C1 segment of cervical spinal cord (tissue), 14 donors: ENCODE measurements at regions not wholly inside any gene's neighbourhood (a gene's known extent, or its start where the extent isn't known, plus 50 kb on each side); places are given as distances from the start of the nearest gene placed in this dataset.
A peak's percentile ranks its signal among the peaks of the same experiment; 100 is the strongest.

Experiments used
- DNase-seq, 14 donors: peaks; one replicate each; lab custom pipeline; 2025; lab: John Stamatoyannopoulos, UW

GRCh38 chr12:41981758-41982157 is 162.9 kb downstream of the GXYLT1 start:
- no peak for DNase-seq

- DNase-seq = no peak
Observed at GRCh38 chr12:41981013-41981412, 163.7 kb downstream of the GXYLT1 start.

DNA sequence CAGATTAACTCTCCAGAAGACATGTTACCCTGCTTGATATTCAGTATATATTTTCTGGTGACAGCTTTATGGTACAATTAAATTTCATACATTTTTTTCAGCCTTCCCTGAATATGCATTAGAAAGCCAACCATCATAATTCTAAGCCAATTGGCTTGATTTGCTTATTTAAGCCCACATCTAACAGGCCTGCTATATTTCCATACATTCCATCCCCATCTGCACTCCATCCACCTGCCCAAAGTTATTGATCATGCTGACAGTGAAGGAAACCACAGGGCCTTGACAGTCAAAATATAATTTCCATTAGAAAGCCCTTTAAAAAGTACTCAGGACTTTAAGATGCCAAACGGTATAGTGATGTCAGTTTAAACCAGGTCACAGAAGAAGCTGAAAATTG is 164.3 kb downstream of the GXYLT1 start:
- DNase-seq = no peak

DNA sequence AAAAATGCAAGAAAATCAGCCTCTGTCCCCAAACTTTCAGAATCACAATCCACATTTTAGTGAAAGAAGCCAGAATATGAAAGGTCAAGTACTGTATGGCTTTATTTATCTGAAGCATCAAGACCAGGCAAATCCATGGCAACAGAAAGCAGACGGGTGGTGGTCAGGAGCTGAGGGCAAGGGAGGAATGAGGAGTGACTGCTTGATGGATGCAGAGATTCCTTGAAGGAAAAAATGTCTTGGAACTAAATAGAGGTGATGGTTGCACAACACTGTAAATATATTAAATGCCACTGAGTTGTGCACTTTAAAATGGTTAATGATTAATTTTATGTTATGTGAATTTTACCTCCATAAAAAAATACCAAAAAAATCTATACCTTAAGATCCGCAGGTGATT is 165.1 kb downstream of the GXYLT1 start:
- no peak for DNase-seq

GRCh38 chr12:41972598-41972997 is 172.1 kb downstream of the GXYLT1 start:
- no peak for DNase-seq

- DNase-seq = no peak
Observed at GRCh38 chr12:41972196-41972595, 172.5 kb downstream of the GXYLT1 start.

DNA sequence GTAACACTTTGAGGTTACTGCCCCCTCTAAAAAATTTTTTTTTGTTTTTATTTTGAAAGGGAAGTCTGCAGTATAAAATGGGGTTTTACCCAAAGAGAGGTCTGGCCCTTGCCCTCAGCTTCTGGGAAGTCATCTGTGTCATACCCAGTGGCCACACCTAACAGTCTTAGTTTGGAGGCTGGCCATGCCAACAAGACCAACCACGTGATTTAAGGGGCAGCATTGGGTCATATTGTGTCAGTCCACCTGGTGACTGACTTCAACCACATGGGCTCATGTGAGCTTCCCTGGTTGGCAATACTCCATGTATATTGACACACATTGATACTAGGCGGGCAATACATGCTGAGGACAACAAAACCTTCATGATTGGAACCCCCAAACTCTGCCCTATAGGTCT is 173.9 kb downstream of the GXYLT1 start:
- DNase-seq = no peak

DNA sequence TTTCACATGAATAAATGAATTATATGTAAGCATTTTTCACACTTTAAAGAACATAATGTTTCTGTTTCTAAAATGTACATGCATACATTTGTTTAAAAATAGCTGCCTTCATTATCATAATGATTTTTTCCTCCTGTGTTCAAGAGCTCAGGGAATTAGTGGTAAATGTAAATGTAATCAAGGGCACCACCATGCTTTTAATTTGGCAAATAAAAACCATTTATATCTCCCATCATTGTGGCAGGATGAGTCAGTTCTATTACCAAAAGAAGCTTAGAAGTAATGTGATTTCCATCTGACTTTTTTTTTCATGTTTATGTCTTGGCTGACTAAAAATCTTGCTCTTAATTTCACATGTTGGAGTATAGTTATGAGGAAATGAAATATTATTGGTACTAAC is 176.1 kb downstream of the GXYLT1 start:
- DNase-seq = no peak

DNA sequence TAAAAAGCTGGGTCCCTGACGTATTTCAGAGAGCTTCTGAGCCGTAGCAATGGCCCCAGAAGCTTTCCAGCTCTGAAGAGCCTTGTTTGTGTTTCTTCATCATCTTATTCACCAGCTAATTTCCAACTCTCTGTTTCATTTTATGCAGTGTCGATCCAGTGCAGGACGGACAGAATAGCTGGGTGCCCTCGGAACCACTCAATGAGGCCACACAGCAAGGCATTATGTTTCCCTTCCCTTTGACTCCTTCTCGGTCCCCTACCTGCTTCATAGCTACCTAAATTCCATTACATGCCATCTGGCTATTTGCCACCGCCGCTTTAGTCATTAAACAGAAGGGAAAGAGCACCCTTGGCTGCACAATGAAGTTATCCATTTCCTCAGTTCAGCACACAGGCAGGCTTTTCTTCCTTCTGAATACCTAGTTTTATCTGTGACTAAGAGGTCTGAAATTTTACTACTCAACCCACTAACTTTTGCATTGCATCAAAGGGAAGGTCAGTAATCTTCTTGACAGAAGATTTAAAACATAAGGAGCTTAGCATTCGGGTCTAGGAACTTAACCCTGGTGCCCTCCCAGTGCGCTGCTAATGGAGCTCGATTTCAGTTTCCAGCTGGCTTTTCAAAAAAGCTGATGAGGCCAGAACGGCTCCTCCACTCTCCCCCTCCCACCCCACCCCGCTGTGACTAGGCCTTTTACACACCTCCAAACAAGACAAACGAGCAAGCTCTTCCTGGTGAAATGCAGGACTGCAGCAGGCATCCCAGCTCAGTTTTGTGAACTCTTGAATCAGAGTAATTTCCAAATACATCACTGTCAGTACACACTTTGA is 176.8 kb downstream of the GXYLT1 start:
- no peak for DNase-seq

- DNase-seq = no peak
Observed at GRCh38 chr12:41966916-41967315, 177.8 kb downstream of the GXYLT1 start.

DNA sequence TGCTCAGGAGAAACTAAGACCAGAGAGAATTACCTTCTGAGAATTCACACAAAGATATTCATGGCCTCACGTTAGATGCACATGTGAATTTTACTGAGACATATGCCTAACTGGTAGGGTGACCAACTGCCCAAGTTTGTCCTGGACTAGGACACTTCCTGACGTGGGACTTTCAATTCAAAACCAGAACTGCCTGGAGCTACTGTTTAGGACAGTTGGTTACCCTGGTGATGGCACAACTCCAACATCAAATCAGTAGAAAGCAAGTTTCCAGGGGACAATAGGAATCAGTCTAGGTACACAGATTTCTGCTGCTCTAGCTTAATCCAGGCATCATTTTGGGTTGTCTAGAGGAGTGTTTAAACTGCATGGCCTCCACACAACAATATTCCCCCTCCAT is 178.7 kb downstream of the GXYLT1 start:
- DNase-seq = no peak

DNA sequence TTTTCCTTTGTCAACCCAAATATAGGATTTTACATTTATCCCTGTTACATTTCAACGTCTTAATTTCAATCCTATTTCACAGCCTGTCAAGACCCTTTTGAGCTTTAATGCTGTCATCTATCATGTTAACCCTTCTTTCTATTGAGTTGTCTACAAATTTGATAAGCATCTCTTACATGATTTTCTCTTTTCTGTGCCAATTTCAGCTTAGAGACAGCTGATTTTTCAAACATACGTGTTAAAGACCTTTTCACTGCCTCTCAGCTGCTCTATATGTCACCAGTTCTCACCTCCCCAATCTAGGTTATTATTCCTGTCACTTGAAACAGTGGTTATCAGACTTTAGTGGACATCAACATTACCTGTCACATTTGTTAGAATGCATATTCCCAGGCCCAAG is 181.3 kb downstream of the GXYLT1 start:
- DNase-seq = no peak

DNA sequence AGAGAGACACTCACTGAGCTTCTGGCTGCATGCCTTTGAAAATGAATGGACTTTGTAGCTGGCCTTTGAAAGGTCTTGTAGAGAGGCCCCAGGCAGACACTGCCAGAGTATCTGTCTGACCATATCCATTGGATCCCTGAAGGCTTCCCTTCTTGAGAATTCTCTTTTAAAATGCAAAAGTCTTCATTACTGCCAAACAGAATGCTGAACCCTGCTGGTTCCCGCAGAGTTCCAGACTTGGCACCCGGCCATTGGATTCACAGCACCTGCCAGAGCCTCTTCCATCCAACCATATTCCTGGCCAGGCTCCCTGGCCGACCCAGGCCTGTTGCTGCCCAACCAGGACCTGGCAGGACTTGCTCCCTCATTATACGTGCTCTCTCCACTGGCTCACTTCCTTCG is 182.5 kb downstream of the GXYLT1 start:
- DNase-seq = peak in 13 of 14 donors; percentile 11 to 85 (median 62)

DNA sequence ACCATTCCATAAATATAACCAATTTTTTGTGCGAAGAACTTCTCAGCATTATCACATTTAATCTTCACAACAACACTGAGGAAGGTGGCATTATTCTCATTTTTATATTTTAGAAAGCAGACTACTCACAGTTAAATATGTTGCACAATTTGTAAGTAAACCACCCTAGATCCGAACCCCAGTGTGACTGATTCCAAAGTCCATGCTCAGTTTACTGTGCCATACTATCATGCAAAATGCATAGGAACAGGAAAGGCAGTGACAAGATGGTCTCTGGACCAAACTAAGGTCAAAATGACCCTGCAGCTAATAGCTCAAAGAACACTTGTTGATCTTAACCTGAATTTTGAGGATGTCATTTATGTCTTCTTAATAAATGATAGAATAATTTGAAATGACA is 185.4 kb downstream of the GXYLT1 start:
- no peak for DNase-seq

GRCh38 chr12:41956353-41956752 is 188.3 kb downstream of the GXYLT1 start:
- DNase-seq = peak in 1 of 14 donors; percentile 1

GRCh38 chr12:41950455-41950854 is 194.2 kb downstream of the GXYLT1 start:
- no peak for DNase-seq

DNA sequence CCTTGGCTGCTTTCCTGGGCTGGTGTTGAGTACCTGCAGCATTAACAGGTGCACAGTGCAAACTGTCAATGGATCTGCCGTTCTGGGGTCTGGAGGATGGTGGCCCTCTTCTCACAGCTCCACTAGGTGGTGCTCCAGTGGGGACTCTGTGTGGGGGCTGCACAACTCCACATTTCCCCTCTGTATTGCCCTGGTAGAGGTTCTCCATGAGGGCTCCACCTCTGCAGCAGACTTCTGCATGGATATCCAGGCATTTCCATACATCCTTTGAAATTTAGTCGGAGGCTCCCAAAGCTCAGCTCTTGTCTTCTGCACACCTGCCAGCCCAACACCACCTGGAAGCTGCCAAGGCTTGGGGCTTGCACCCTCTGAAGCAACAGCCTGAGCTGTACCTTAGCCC is 198.6 kb downstream of the GXYLT1 start:
- DNase-seq = no peak

GRCh38 chr12:41944216-41944615 is 200.5 kb downstream of the GXYLT1 start:
- DNase-seq = no peak

DNA sequence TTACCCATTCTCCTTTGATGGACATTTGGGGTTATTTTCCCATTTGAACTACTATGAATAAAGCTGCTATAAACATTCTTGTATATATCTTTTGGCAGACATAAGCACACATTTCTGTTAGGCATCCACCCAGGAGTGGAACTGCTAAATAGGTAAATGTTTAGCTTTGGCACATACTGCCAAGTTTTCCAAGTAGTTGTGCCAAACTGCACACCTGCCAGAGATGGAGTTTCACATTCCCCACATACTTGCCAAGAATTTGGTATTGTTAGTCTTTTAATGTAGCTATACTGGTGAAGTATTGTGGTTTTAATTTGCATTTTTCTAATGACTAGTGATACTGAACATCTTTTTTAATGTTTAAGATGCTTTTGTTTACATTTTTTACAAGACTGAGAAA is 201.0 kb downstream of the GXYLT1 start:
- no peak for DNase-seq

- DNase-seq = no peak
Observed at GRCh38 chr12:41942354-41942753, 202.3 kb downstream of the GXYLT1 start.

DNA sequence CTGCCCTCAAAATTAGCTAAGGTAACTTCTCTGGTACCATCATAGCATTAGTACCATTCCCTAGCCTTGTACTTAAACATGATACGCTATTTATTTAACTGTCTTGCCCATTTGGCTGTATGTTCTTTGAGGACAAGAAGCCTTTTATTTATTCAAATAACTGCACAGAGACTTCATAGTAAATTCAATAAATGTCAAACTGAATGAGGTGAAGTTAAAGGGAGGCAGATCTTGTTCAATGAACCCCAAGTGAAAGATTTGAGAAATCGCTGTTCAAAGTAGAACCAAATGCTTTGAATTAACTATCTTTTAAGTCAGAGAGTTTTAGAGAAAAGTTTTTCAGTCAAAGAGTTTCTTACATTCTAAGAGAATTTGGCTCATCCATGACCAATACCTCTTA is 203.6 kb downstream of the GXYLT1 start:
- no peak for DNase-seq

- no peak for DNase-seq
Observed at GRCh38 chr12:41940571-41940970, 204.1 kb downstream of the GXYLT1 start.

GRCh38 chr12:41936333-41936732 is 208.3 kb downstream of the GXYLT1 start:
- DNase-seq = no peak

GRCh38 chr12:41935911-41936310 is 208.8 kb downstream of the GXYLT1 start:
- DNase-seq = no peak
